Tibial nerve (tissue), 4 donors: ENCODE measurements at regions not wholly inside any gene's neighbourhood (a gene's known extent, or its start where the extent isn't known, plus 50 kb on each side); places are given as distances from the start of the nearest gene placed in this dataset.

Experiments used
- DNase-seq, 2 donors: peaks; one replicate each; pipeline ENCODE4 v3.0.0-alpha.2; 2019; ENCODE audit warnings: low spot score in 2 of 2
- H3K27ac ChIP-seq, 4 donors: fragments of 200-600 bp; sonication (generic) in 3 of 4; one replicate each; pipeline ENCODE4 v1.5.1; 2017 to 2019; ENCODE audit warnings: mild to moderate bottlenecking in 1 of 4
- H3K27me3 ChIP-seq, 2 donors: fragments of 200-600 bp; sonication (generic) in 1 of 2; one replicate each; pipeline versions ENCODE4 v1.5.1 to v1.6.0; 2017 to 2019
- H3K36me3 ChIP-seq, 3 donors: fragments of 200-600 bp; sonication (generic); one replicate each; pipeline ENCODE4 v1.5.1; 2018 to 2019
- H3K4me1 ChIP-seq, 4 donors: fragments of 200-600 bp; sonication (generic) in 3 of 4; one replicate each; pipeline ENCODE4 v1.5.1; 2017 to 2019
- H3K4me3 ChIP-seq, 4 donors: fragments of 200-600 bp; sonication (generic) in 3 of 4; one replicate each; pipeline ENCODE4 v1.5.1; 2017 to 2019; ENCODE audit warnings: mild to moderate bottlenecking in 1 of 4, moderate library complexity in 1 of 4
- H3K9me3 ChIP-seq, 4 donors: fragments of 200-600 bp; sonication (generic) in 3 of 4; one replicate each; pipeline ENCODE4 v1.5.1; 2017 to 2019
- EP300 ChIP-seq, 2 donors: sonication (generic); formaldehyde crosslinking; IDR thresholded peaks; one replicate each; pipeline ENCODE4 v1.6.1; 2017; ENCODE audit warnings: antibody characterized with exemption in 2 of 2, mild to moderate bottlenecking in 1 of 2
- POLR2A ChIP-seq, 2 donors: fragments of 450-650 bp; IDR thresholded peaks; one replicate each; pipeline ENCODE4 v1.6.1; 2017; ENCODE audit warnings: antibody characterized with exemption in 2 of 2, mild to moderate bottlenecking in 2 of 2, moderate library complexity in 2 of 2
- WGBS, 2 donors: methylation state at CpG; one replicate each; pipeline ENCODE4 v1.1.5; 2018; 5-methylcytosine and 5-hydroxymethylcytosine counted together
- TF ChIP-seq, protein P1 (sequence below), 5 experiments: fragments of 200-600 bp in 3 of 5; fragments of 450-650 bp in 2 of 5; sonication (generic) in 3 of 5; IDR thresholded peaks; one replicate each; pipeline ENCODE4 v1.5.1; 2016 to 2019; ENCODE audit warnings: antibody characterized with exemption in 5 of 5, mild to moderate bottlenecking in 3 of 5, moderate library complexity in 2 of 5

DNA sequence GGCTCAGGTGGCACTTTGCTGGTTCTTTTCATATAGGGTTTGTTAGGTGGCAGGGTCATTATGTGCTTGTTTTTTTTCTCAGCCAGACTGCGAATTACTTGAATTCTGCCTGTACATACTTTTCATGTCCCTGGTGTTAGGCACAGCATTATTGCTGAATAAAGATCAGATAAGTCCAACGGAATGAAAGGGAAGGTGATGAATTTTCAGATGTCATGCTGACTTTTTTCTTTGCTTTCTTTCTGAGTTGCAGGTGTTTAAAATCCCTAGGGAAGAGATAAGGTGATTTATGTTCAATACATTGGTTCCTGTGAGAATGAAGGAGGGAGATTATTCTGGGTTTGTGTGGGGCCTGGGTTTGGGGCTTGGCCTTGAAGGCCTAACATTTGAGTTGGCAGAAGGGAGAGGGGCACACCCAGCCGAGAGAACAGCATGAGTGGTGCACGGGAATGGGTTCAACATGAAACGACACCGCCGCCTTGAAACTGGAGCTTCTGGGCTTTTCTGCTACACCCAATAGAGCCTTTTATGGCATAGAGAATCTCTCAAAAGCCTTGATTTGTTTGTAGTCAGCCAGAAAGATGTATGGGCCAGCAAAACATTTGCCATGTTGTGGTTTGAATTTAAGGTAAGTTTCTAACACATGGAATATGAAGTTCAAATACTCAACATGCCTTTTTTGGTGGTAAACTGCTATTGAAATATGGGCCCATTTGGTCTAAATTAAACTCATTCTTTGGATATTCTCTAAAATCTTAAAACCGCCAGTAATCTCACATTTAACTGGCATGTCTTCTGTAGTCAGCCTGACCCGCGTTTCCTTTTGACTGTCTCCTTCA lies 477.0 kb downstream of the PCNX1 start:
- no peak for DNase-seq
- WGBS, 2 donors = 82 to 91% methylated on average over 10 of the region's 10 CpGs
- TF ChIP-seq POLR2A (IDR thresholded peaks at IDR 0.05) = no peak
- no peak for TF ChIP-seq EP300 (IDR thresholded peaks at IDR 0.05)
- TF ChIP-seq, protein P1, sequence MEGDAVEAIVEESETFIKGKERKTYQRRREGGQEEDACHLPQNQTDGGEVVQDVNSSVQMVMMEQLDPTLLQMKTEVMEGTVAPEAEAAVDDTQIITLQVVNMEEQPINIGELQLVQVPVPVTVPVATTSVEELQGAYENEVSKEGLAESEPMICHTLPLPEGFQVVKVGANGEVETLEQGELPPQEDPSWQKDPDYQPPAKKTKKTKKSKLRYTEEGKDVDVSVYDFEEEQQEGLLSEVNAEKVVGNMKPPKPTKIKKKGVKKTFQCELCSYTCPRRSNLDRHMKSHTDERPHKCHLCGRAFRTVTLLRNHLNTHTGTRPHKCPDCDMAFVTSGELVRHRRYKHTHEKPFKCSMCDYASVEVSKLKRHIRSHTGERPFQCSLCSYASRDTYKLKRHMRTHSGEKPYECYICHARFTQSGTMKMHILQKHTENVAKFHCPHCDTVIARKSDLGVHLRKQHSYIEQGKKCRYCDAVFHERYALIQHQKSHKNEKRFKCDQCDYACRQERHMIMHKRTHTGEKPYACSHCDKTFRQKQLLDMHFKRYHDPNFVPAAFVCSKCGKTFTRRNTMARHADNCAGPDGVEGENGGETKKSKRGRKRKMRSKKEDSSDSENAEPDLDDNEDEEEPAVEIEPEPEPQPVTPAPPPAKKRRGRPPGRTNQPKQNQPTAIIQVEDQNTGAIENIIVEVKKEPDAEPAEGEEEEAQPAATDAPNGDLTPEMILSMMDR (IDR thresholded peaks at IDR 0.05) = no peak
- Histone ChIP-seq H3K27me3 (no peaks in the 10 kb centered on the region), H3K9me3 (no peaks in the 10 kb centered on the region), H3K27ac (no peak overlapping the region), H3K4me3 (no peak overlapping the region), H3K36me3 (no peaks in the 10 kb centered on the region), H3K4me1 (peaks cover 0 to 31% (median 0%) of the 10 kb centered on the region in 4 donors)

- H3K27me3 ChIP-seq = no peaks in the 10 kb centered on the region
- 92 to 93% methylated on average over 3 of the region's 3 CpGs for WGBS, 2 donors
- no peak for DNase-seq
- peaks cover 0 to 13% (median 0%) of the 10 kb centered on the region in 4 donors for H3K4me1 ChIP-seq
- H3K9me3 ChIP-seq = no peaks in the 10 kb centered on the region
- H3K36me3 ChIP-seq = no peaks in the 10 kb centered on the region
- no peak overlapping the region for H3K27ac ChIP-seq
- H3K4me3 ChIP-seq = no peak overlapping the region
- TF ChIP-seq EP300 (IDR thresholded peaks at IDR 0.05) (no peak), POLR2A (IDR thresholded peaks at IDR 0.05) (no peak)
- TF ChIP-seq, protein P1 (IDR thresholded peaks at IDR 0.05) = no peak
Measured at GRCh38 chr14:71387753-71388152, 480.5 kb downstream of the PCNX1 start.

- H3K4me1 ChIP-seq = peaks cover 0 to 13% (median 0%) of the 10 kb centered on the region in 4 donors
- no peaks in the 10 kb centered on the region for H3K27me3 ChIP-seq
- no peaks in the 10 kb centered on the region for H3K9me3 ChIP-seq
- TF ChIP-seq EP300 (IDR thresholded peaks at IDR 0.05) (no peak), POLR2A (IDR thresholded peaks at IDR 0.05) (no peak)
- TF ChIP-seq, protein P1 (IDR thresholded peaks at IDR 0.05) = no peak
- H3K4me3 ChIP-seq = no peak overlapping the region
- H3K36me3 ChIP-seq = no peaks in the 10 kb centered on the region
- 81 to 83% methylated on average over 6 of the region's 6 CpGs for WGBS, 2 donors
- H3K27ac ChIP-seq = no peak overlapping the region
- no peak for DNase-seq
Measured at GRCh38 chr14:71388336-71388735, 481.1 kb downstream of the PCNX1 start.

DNA sequence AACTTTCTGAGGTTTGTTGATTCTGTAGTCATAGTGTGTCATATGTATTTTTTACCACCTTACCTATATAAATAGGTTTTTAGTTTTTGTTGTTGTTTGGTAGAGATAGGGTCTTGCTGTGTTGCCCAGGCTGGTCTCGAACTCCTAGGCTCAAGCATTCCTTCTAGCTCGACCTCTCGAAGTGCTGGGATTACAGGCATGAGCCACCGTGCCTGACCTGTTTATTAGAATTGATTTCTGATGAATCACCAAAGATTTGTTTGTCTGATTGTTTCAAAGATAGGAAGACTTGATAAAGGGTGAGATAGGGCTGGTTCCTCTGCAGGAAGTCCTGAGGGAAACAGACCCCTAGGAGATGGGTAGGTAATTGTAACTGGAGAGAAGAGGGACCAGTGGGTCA lies 481.6 kb downstream of the PCNX1 start:
- WGBS, 2 donors = 92 to 94% methylated on average over 4 of the region's 4 CpGs
- H3K36me3 ChIP-seq = no peaks in the 10 kb centered on the region
- DNase-seq = no peak
- TF ChIP-seq, protein P1 (IDR thresholded peaks at IDR 0.05) = no peak
- TF ChIP-seq EP300 (IDR thresholded peaks at IDR 0.05) = no peak
- no peak for TF ChIP-seq POLR2A (IDR thresholded peaks at IDR 0.05)
- H3K9me3 ChIP-seq = no peaks in the 10 kb centered on the region
- no peaks in the 10 kb centered on the region for H3K27me3 ChIP-seq
- peaks cover 0 to 13% (median 0%) of the 10 kb centered on the region in 4 donors for H3K4me1 ChIP-seq
- no peak overlapping the region for H3K4me3 ChIP-seq
- H3K27ac ChIP-seq = no peak overlapping the region

DNA sequence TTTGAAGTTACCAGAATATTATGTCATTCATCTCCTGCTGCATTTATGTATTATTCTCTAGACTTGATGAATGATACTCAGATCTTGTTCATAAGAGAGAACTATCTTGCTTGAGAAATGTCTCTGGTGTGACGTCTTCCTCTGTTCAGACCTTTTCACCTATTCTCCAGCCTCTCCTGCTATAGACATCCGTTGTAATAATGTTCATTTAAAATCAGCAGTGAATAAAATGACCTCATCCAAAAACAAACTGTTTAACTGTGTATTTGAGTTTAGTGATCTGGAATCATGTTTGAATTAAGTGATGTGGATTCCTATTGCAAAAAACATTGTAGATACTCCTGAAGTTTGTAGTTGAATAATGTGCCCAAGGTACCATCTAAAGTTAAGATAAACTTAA lies 487.1 kb downstream of the PCNX1 start:
- TF ChIP-seq EP300 (IDR thresholded peaks at IDR 0.05) (no peak), POLR2A (IDR thresholded peaks at IDR 0.05) (no peak)
- TF ChIP-seq, protein P1 (IDR thresholded peaks at IDR 0.05) = no peak
- Histone ChIP-seq H3K4me3 (no peak overlapping the region), H3K4me1 (peaks cover 0 to 19% (median 4%) of the 10 kb centered on the region in 4 donors), H3K27ac (no peak overlapping the region), H3K27me3 (no peaks in the 10 kb centered on the region), H3K36me3 (no peaks in the 10 kb centered on the region), H3K9me3 (no peaks in the 10 kb centered on the region)
- 28 to 34% methylated on average over 2 of the region's 2 CpGs for WGBS, 2 donors
- no peak for DNase-seq
